GM21390 (cell line): ENCODE measurements at regions not wholly inside any gene's neighbourhood (a gene's known extent, or its start where the extent isn't known, plus 50 kb on each side); places are given as distances from the start of the nearest gene placed in this dataset.
"Not testable (repeated sequence)": the region's sequence is repeated elsewhere in the genome, so short reads cannot be mapped to it uniquely, and the experiment has no call there.

Experiments used
- ATAC-seq: cut with Tn5 transposase; IDR thresholded peaks from one replicate; pipeline ENCODE4 v1.9.1; 2021; ENCODE audit not compliant: unreplicated experiment

DNA sequence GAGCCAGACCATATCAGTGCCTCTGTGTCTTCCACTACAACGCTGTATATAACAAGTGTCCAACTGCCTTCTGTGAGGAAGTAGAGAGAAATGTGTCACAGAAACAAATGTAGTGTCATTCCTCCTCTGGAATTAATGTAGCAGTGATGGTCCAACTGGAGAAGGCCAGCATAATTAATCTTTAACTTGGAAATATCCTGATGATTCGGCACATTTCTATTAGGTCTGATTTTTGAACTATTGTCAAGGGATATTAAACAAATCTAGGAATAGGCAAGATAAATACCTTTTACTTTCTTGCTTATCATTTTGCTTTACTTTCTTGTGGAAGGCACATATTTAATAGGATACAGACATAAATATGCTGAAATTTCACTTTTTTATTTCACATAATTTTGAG is 446.2 kb upstream of the ALCAM start:
- ATAC-seq = no peak

DNA sequence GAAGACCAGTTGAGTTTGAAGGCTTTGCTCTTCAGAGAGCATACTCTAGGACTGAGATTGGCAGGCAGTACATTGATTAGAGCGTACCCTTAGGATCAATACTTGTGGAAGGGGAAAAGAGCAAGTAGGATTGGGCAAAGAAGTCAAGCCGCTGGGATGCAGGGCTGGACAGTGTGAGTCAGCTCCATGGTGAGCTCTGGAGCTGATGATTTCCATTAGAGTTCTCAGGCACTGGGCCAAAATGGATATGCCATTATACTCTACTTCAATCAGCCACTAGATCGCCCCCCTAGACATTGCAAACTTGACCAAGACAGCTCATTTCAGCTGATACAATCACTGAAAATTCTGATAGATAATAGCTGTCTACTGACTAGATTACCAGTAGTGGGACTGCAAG is 432.7 kb upstream of the ALCAM start:
- no peak for ATAC-seq

DNA sequence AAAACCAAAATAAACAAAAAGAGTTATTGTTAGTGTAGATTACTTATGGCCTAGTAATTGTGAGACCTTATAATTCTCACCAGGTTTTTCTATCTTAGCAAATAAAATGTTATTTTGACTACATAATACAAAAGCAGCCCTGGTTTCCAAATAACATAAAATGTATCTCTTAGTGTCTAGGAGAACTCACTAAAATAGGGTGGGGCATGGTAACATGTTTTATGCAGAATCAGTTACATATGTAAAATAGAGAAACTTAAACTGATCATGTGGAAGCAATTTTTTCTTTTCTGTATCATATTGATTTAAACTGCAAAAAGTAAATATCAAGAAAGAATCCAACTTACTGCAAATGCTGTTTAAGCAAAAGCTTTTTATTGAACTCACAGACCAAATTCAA is 431.1 kb upstream of the ALCAM start:
- no peak for ATAC-seq

DNA sequence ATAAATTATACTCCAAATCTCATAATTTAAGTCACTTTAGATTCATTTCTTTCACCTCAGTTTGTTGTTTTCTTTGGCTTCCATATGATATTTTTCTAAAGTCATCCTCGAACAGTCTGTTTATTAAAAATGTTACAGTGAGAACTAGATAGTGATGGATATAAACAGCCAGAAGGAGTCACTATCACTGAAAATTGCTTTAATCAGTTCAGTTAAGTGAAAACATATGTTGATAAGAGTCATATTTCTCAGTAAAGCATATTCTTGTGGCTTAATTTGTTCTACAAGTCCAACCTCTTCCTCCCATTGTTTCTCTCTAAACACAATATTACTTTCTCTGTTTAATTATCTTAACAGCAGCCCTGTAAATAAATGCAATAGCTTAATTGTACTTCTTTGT is 427.5 kb upstream of the ALCAM start:
- ATAC-seq = no peak

DNA sequence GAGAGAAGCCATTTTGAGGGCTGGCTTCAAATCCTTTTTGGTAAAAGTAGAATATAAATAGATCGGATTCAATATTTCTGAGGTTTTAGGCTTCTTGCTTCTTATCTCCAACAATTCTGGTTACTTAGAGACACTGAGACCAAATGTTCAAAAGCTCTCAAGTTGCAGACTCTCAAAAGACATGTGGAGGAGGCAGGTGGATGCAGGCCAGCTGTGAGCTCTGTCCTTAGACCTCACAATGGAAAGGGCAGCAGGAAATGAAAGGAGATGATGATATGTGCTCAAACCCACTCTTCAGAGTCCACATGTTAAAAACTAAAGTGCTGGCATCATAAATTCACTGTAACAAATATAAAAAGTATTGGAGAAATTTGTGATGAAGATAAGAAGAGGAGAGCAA is 424.9 kb upstream of the ALCAM start:
- ATAC-seq = no peak

DNA sequence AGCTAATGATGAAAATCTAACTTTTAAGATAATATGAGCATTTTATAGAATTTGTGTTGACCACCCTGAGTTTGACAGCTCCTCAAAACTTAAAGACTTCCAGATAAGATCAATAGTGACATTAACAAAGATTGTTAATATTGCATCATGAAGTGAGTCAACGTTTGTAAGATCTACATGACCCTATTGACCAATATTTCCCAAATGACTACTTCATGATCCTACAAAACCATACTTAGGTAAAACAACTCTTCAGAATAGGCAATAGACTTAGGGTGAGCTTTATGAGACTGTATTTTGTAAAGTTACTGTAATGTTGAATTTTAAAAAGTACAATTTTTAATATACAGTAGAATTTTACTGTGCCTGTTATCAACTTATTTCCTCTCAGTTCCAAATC is 422.7 kb upstream of the ALCAM start:
- no peak for ATAC-seq

DNA sequence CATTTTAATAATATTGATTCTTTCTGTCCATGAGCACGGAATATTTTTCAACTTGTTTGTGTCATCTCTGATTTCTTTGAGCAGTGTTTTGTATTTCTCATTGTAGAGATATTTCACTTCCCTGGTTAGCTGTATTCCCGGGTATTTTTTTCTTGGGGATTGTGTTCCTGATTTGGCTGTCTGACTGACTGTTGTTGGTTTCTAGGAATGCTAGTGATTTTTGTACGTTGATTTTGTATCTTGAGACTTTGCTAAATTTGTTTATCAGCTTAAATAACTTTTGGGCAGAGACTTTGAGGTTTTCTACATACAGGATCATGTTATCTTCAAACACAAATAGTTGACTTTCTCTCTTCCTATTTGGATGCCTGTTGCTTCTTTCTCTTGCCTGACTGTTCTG is 418.8 kb upstream of the ALCAM start:
- ATAC-seq = no peak

DNA sequence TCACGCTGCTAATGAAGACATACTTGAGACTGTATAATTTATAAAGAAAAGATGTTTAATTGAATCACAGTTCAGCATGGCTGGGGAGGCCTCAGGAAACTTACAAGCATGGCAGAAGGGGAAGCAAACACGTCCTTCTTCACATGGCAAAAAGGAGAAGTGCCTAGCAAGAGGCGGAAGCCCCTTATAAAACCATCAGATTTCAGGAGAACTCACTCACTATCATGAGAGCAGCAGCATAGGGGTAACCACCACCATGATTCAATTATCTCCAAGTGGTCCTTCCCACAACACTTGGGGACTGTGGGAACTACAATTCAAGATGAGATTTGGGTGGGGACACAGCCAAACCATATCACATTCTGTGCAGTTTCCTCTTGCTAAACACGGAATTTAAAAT is 416.9 kb upstream of the ALCAM start:
- not testable (repeated sequence) for ATAC-seq

DNA sequence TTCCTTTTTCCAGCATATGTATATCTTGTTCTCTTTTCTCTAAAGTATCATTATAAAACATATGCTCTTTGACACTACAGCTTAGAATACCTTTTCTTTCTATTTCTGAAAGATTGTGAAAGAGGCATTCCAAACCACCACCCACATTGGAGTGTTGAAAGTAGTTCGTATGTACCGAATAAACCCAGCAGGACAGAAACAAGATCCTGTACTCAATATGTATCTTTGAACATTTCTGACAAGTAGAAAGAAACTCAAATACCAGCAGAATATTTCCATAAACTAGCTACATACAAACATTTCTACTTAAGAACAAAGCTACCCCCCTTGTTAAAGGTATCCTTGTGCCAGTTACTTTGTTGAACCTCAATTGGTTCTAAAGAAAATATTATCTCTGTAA is 415.3 kb upstream of the ALCAM start:
- no peak for ATAC-seq

DNA sequence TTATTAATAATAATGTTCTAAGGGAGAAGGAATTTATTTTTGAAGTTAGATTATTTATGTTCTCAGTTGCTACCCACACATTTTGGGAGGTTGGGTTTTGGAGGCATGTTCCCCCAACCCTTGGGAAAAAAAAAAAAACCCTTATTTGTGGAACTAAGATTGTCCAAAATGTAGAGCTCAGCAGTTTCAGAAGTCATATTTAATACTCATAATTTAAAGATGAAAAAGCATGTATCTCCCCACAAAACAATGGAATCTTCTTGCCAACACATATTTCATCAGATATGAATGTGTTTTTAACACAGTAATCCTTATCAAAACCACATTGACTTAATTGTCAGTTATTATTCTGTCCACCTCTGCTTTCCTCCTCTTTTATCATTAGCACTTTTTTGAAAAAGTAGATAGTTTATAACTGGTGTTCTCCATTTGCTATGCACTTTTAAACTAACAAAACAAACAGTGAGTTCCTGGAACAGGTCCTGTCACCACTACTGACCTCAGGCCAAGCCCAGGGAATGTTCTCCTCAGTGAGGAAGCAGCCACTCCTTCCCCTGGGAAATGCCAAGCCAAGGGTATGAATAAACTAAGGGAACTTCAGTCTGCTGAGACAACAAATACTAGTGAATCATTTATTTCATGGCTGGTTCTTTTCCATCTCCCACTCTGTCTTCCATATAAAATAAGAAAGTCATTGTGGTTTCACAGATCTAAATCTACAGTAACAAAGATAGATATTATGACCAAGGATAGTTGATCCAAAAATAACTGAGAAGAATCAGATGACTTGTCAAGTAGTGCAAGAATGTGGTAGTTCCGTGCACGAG is 414.4 kb upstream of the ALCAM start:
- no peak for ATAC-seq

DNA sequence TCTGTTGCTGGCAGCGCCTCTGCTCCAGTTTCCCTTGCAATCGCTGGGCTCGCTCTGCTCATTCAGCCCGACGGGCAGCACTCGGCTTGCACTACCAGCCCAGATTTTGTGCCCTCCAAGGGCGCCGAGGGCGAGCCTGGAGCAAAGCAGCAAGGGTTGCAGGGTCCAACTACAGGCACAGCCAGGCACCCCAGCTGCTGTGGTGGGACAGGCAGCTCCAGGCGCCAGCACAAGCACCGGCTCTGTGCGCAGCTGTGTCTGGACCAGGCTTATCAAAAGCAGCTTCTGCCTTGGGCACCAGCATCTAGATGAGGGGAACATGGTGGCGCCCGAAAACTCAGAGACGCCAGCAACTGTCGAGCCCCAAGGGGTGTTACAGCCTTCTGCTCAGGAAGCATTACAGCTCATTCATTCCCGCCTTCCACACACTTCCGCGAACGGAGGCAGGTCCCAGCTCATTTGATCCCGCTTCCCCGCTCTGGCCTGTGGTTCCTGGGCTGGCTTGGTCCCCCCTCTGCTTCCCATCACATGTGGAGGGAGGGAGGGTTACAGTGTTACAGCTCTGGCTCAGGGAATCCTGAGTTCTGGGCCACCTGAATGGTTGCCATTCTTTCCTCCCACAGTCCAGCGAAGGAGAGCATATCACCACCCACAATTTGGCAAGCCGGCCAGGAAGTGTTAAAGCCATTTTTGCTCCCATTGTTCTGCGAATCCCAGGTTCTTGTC is 409.9 kb upstream of the ALCAM start:
- no peak for ATAC-seq

DNA sequence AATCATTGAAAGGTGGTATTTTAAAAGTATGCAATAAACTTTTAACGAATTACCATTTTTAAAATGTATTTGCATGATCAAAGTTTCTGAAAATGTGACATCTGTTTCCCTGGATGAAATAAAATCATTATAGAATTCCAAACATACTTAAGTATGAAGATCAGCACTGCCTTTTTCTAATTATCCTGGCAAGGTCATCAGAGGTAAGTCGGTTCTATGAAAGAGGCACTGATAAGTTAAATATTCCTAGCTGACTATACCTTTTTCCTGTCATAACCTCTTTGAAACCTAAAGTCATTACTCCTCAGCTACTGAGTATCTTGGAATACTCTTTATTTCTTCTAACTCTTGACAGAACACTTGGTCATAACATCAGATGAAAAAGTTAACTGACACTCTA is 406.1 kb upstream of the ALCAM start:
- no peak for ATAC-seq

DNA sequence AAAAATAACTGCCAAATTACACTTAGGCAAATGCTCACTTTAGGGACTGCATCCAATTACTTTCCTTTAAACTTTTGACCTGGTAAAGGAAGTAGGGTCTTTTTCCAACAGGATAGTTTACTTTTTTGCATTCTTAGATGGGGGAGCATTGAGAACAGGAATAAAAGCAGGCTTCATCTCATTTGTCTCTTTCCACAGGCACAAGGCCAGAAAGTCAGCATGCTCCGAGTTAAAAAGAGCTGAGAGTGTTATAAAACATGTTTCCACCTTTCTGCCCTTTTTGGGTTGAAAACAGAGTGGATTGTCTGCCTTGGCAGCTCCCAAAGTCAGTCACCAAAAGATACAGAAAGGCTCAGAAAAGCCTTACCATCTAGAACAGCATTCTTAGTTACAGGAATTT is 404.9 kb upstream of the ALCAM start:
- no peak for ATAC-seq

DNA sequence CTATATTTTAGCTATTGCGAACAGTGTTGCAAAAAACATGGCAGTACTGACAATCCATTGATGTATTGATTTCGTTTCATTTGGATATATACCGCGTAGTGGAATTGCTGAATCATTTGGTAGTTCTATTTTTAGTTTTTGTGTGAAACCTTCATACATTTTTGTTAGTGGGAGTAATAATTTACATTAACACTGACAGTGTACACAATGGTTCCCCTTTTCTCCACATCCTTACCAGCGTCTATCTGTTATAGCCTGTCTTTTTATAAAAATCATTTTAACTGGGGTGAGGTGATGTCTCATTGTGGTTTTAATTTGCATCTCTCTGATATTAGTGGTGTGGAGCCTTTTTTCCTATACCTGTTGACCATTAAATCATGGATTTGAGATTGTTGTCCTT is 392.4 kb upstream of the ALCAM start:
- no peak for ATAC-seq

DNA sequence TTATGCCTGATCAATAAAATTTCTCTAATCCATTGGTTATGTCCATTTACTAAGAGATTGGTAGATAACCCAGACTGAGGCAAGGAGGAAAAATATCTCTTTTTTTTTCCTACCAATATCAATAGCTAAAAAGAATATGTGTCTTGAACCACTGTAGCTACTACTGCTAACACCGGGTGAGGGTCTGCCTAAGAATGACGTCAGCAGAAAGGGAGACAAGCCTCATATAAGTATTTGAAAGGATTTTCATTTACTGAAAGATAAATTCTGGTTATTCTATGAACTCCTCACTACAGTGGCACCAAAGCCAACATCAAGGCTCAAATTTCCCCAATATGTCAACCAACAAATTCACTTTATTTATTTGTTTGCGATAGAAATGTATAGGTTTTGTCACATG is 389.0 kb upstream of the ALCAM start:
- ATAC-seq = no peak

DNA sequence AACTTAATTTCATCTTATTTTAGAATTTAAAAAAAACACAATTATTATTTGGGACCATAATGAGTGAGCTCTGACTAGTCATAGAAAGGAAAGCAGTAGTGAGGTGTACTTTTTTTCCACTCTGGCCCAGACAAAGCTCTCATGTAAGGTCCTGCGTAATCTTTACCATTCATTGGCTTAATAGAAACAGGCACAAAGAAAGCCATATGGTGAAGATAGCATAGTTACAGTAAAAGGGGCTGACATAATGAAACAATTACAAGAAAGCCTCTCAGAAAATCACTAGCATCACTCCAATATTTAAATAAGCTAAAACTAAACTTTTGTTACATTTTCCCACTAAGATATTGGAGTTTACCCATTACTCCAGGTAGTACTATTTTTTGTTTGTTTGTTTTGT is 384.6 kb upstream of the ALCAM start:
- ATAC-seq = no peak

DNA sequence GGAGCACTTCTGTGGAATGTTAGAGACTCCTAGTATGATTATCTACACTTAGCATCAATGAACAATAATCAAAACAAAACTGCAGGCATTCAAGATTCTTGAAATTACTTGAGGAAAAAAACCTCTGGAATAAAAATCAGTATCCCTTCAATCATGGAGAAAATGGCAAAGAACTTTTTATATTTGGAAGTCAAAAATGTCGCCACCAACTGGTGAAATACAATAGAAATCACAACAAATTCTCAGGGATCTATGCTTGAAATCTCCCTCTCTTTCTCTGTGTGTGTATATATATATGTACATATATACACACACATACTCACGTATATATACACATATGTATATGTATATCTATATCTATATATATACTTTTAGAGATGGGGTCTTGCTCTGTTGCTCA is 378.9 kb upstream of the ALCAM start:
- no peak for ATAC-seq

DNA sequence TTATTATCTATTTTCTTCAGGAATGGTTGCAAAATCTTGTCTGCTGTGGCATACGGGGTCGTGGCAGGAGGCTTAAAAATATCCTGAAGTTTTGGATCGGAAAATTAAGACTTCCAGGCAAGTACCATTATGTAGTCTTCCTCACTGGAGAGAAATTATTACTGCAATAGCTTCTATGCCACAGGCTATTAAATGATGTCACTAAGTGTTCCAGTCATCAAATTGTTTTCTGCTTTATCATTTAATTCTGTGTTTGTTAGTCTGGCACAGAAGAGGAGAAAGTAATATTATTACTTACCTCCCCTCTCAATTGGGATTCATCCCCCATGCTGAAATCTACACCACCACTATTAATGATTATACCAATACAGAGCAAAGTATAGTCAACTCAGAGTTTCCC is 378.2 kb upstream of the ALCAM start:
- no peak for ATAC-seq

DNA sequence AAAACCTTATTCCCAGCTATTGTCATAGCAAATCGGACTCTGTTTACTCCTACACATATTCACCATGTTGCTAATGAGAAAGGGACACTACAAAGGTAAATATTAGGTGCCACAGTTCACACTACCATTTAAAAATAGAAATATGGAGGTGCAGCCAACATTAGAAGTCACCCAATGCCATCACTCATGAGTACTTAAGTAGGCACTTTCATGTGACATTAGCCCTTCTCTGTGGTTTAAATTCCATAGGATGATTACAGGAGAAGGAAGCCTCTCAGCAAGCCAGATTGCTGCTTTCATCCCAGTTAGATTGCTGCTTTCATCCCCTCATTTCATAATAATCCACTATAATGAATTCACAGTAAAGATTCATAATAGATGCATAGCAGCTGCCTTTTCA is 376.8 kb upstream of the ALCAM start:
- ATAC-seq = no peak

DNA sequence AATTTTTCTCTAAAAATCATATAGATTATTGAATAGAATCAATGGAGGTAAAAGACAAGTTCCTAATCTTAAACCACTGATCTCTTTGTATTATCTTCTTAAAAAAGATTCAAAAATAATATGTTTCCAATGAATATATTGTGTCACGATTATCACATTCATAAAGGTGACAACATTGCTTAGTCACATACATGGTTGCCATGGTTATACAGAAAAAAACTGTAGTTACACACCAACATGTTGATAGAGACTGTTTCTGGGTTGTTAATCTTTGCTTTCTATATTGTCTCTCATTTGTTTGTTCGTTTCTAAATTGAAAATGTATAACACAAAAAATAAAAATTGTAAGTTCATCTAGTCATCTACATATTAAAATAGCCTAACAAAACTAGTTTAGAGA is 376.0 kb upstream of the ALCAM start:
- ATAC-seq = no peak

DNA sequence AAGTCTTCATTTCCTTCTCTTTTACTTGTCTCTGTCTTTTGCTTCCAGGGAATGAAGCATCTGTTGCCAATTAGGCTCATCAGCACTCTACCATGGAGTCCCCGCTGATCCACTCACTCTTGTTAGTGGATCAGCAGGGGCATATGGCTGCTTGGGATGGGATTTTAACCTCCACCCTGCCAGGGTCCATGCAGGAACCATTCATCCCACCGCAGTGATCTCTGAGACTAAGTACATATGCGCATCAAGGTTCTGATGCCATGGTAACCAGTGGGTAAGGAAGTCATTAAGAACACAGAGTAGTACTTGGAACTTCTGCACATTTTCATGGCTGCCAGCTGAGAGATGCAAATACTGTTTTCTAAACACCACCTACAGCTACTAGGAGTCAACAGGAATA is 374.0 kb upstream of the ALCAM start:
- no peak for ATAC-seq

DNA sequence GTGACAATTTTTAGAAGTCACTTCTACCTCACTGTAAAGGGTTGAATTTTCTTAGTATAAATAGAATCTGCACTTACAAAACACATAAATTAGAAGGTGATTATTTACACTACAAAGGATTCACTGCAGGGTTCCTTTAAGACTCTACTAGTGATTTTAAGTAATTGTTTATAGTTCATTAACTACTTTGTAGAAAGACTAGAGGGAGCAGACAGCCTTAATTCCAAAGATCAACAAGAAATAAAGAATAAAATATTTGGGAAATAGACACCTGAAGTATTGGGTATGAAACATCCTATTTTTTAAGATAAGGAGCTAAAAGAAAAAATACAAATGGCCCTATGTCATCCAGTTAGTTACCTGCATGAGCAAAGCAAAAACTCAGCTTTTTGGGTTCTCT is 360.5 kb upstream of the ALCAM start:
- ATAC-seq = no peak

DNA sequence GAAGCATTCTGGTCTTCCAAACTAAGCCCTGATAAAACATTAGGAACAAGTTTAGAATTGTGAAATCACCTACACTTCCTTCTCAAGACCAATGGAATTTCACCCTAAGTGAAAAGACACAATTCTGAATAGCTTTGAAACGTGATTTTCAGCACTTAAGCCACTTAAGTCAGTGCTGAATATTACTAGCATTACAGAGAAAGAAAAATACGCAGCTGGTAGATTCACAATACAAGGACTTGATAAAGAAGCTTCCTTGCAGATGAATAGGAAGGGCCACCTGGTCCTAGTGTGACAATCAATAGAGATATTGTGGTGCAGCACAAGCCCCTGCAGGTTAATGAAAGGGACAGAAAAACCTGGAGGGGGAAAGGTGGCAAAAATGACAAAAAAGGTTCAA is 353.1 kb upstream of the ALCAM start:
- ATAC-seq = no peak
